CD4-positive, alpha-beta T cell treated with Interleukin-17A for 4 hours (primary cell): ENCODE measurements at regions not wholly inside any gene's neighbourhood (a gene's known extent, or its start where the extent isn't known, plus 50 kb on each side); places are given as distances from the start of the nearest gene placed in this dataset.

Experiments used
- DNase-seq: peaks from one replicate; pipeline ENCODE4 v3.0.0-alpha.2; 2020; ENCODE audit warnings: mixed read lengths

GRCh38 chr1:56442290-56442877, 137.0 kb downstream of the PLPP3 start:
- no peak for DNase-seq

GRCh38 chr1:56441601-56442000, 137.8 kb downstream of the PLPP3 start:
- DNase-seq = no peak

- no peak for DNase-seq
Observed at GRCh38 chr1:56439610-56440264, 139.6 kb downstream of the PLPP3 start.

GRCh38 chr1:56438901-56439551, 140.3 kb downstream of the PLPP3 start:
- no peak for DNase-seq

- no peak for DNase-seq
Observed at GRCh38 chr1:56437959-56438358, 141.4 kb downstream of the PLPP3 start.

- DNase-seq = no peak
Observed at GRCh38 chr1:56436912-56437417, 142.4 kb downstream of the PLPP3 start.

- DNase-seq = no peak
Observed at GRCh38 chr1:56436296-56436695, 143.1 kb downstream of the PLPP3 start.

- DNase-seq = no peak
Observed at GRCh38 chr1:56435434-56436262, 143.7 kb downstream of the PLPP3 start.

- DNase-seq = no peak
Observed at GRCh38 chr1:56434740-56435139, 144.6 kb downstream of the PLPP3 start.

- DNase-seq = no peak
Observed at GRCh38 chr1:56434025-56434424, 145.3 kb downstream of the PLPP3 start.

- DNase-seq = no peak
Observed at GRCh38 chr1:56433056-56433577, 146.2 kb downstream of the PLPP3 start.

GRCh38 chr1:56432166-56432971, 147.0 kb downstream of the PLPP3 start:
- no peak for DNase-seq

GRCh38 chr1:56430141-56430839, 149.1 kb downstream of the PLPP3 start:
- no peak for DNase-seq

- DNase-seq = no peak
Observed at GRCh38 chr1:56429288-56429687, 150.1 kb downstream of the PLPP3 start.

- DNase-seq = no peak
Observed at GRCh38 chr1:56426587-56427381, 152.6 kb downstream of the PLPP3 start.

GRCh38 chr1:56425494-56426037, 153.8 kb downstream of the PLPP3 start:
- DNase-seq = no peak

- DNase-seq = no peak
Observed at GRCh38 chr1:56424744-56425493, 154.4 kb downstream of the PLPP3 start.

GRCh38 chr1:56423716-56424115, 155.6 kb downstream of the PLPP3 start:
- no peak for DNase-seq

- DNase-seq = no peak
Observed at GRCh38 chr1:56418151-56418631, 161.2 kb downstream of the PLPP3 start.
